ENCODE measurements at regions not wholly inside any gene's neighbourhood (a gene's known extent, or its start where the extent isn't known, plus 50 kb on each side); places are given as distances from the start of the nearest gene placed in this dataset.
A peak's percentile ranks its signal among the peaks of the same experiment; 100 is the strongest.
"Not testable (repeated sequence)": the region's sequence is repeated elsewhere in the genome, so short reads cannot be mapped to it uniquely, and the experiment has no call there.

DNA sequence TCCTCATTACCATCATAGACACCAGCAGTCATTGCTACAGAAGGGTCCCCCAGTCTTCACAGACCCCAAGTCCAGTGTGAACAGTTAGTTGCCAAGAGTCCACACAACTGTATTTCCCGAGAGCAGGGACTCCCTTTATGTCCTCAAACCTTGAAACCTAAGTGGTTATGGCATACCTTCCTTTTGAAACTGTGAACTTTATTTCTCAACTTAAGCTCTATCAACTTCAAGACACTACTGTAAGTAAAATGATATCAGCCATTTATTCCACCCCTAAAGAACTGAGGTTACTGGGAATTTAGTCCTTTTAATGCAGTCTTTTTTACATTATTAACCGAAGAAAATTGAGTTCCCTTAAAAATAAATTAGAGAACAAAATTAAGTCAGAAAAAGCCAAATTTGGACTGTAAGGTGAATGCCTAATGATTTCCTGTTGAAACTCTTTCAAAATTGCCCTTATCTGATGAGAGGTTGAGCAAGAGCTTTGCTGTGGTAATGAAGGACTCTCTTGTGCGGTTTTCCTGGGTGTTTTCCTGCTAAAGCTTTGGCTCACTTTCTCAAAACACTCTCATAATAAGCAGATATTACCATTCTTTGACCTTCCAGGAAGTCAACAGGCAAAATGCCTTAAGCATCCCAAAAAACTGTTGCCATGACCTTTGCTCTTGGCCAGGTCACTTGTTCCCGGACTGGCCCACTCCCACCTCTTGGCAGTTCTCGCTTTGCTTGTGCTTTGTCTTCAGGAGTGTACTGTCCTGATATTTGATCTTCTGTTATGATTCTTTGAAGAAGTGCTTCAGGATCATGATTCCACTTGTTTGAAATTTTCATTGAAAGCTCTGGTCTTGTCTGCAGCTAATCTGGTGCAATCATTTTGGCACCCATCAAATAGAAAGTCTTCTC lies 765.4 kb upstream of the ANO3 start:
- no peak for TF ChIP-seq POLR2A (IDR thresholded peaks at IDR 0.05)
- TF ChIP-seq, protein P1, sequence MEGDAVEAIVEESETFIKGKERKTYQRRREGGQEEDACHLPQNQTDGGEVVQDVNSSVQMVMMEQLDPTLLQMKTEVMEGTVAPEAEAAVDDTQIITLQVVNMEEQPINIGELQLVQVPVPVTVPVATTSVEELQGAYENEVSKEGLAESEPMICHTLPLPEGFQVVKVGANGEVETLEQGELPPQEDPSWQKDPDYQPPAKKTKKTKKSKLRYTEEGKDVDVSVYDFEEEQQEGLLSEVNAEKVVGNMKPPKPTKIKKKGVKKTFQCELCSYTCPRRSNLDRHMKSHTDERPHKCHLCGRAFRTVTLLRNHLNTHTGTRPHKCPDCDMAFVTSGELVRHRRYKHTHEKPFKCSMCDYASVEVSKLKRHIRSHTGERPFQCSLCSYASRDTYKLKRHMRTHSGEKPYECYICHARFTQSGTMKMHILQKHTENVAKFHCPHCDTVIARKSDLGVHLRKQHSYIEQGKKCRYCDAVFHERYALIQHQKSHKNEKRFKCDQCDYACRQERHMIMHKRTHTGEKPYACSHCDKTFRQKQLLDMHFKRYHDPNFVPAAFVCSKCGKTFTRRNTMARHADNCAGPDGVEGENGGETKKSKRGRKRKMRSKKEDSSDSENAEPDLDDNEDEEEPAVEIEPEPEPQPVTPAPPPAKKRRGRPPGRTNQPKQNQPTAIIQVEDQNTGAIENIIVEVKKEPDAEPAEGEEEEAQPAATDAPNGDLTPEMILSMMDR (IDR thresholded peaks at IDR 0.05): no peak
- Histone ChIP-seq H3K27ac (no peak overlapping the region), H3K27me3 (no peaks in the 10 kb centered on the region), H3K4me3 (no peak overlapping the region), H3K4me1 (no peaks in the 10 kb centered on the region), H3K9me3 (no peaks in the 10 kb centered on the region), H3K36me3 (no peaks in the 10 kb centered on the region)
- peak in 3 of 4 donors; percentile 57 to 80 (median 66) for ATAC-seq
- 35% methylated on average over 5 of the region's 5 CpGs for WGBS (ENCODE audit: insufficient coverage, low coverage, low lambda C conversion rate, missing lambda C conversion rate)
- intact Hi-C loops (cut with DNase I): no loop called here
- peak in 1 of 3 donors; percentile 17 for DNase-seq

DNA sequence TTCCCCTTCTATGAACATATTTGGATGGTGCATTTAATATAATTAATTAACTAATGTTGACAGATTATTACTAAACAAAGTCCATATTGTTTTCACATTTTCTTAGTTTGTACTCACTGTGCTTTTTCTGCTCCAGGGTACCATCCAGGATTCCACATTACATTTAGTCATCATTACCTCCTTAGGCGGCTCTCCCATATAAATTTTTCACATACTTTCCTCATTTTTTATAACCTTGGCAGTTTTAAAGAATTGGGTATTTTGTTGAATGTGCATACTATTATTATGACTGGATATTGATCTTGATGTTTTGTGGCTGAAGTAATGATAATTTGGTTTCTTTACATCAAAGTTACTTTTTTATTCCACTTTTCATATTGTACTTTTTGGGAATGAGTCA lies 755.6 kb upstream of the ANO3 start:
- Histone ChIP-seq H3K36me3 (no peaks in the 10 kb centered on the region), H3K4me3 (no peak overlapping the region), H3K4me1 (no peaks in the 10 kb centered on the region), H3K27ac (no peak overlapping the region), H3K9me3 (no peaks in the 10 kb centered on the region), H3K27me3 (no peaks in the 10 kb centered on the region)
- no peak for ATAC-seq
- intact Hi-C loops (cut with DNase I): no loop called here
- 100% methylated on average over 1 of the region's 1 CpG for WGBS (ENCODE audit: insufficient coverage, low coverage, low lambda C conversion rate, missing lambda C conversion rate)
- DNase-seq: no peak
- TF ChIP-seq, protein P1 (IDR thresholded peaks at IDR 0.05): no peak
- no peak for TF ChIP-seq POLR2A (IDR thresholded peaks at IDR 0.05)

DNA sequence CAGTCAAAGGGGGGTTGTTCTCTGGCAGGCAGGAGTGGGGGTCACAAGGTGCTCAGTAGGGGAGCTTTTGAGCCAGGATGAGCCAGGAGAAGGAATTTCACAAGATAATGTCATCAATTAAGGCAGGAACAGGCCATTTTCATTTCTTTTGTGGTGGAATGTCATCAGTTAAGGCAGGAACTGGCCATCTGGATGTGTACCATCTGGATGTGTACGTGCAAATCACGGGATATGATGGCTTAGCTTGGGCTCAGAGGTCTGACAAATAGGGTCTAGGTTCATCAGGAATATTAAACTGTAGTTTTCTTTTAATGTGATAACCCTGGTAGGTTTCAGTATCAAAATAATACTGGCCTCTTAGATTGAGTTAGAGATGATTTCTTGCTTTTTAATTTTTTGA lies 752.4 kb upstream of the ANO3 start:
- H3K4me3 ChIP-seq; H3K9me3 ChIP-seq; H3K36me3 ChIP-seq; DNase-seq; intact Hi-C loops (cut with DNase I); H3K27ac ChIP-seq; H3K27me3 ChIP-seq; ATAC-seq; H3K4me1 ChIP-seq: not testable (repeated sequence)
- WGBS (ENCODE audit: insufficient coverage, low coverage, low lambda C conversion rate, missing lambda C conversion rate): 28% methylated on average over 2 of the region's 2 CpGs

DNA sequence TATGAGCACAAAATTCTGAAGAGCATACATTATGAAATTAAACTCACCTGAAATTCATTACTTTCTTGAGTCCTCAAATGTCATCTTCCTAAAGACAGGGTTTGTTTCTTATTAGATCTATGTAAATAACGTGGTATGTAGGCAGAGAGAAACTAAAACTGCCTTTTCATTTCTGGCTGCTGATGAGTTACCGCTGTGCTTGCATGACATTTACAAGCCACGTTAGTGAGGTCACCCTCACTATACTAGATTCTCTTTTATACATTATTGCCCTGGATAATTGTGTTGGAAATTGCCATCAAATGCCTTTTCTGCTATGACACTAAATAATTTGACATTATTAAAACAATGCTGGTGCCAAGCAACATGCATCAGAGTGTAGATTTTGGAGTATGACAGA lies 748.3 kb upstream of the ANO3 start:
- no peak for DNase-seq
- Histone ChIP-seq H3K27me3 (no peaks in the 10 kb centered on the region), H3K9me3 (no peaks in the 10 kb centered on the region), H3K4me3 (no peak overlapping the region), H3K4me1 (no peaks in the 10 kb centered on the region), H3K27ac (no peak overlapping the region), H3K36me3 (no peaks in the 10 kb centered on the region)
- TF ChIP-seq, protein P1 (IDR thresholded peaks at IDR 0.05): no peak
- no peak for TF ChIP-seq POLR2A (IDR thresholded peaks at IDR 0.05)
- intact Hi-C loops (cut with DNase I): no loop called here
- WGBS (ENCODE audit: insufficient coverage, low coverage, low lambda C conversion rate, missing lambda C conversion rate): 65% methylated on average over 3 of the region's 3 CpGs
- no peak for ATAC-seq

DNA sequence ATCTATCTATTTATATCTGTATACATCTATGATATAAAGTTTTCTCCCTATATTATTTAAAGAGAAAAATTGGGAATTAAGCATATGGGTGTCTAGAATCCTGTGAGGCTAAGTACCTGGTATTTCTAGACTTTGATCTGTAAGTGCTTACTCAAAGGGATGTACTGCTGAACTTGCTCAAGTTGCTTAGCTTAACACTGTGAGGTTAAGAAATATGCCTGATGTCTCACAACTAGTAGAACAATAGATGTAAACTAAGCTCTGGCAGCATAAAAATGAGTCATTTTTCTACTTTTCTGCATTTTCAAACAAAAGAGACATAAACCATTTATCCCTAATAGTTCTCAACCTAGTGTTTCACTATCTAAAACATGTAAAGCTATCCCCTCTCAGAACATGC lies 744.4 kb upstream of the ANO3 start:
- Histone ChIP-seq H3K4me1 (no peaks in the 10 kb centered on the region), H3K27ac (no peak overlapping the region), H3K36me3 (no peaks in the 10 kb centered on the region), H3K27me3 (no peaks in the 10 kb centered on the region), H3K4me3 (no peak overlapping the region), H3K9me3 (peaks cover 0 to 4% (median 0%) of the 10 kb centered on the region in 4 donors)
- no peak for ATAC-seq
- DNase-seq: no peak
- intact Hi-C loops (cut with DNase I): no loop called here
- TF ChIP-seq, protein P1 (IDR thresholded peaks at IDR 0.05): no peak
- TF ChIP-seq POLR2A (IDR thresholded peaks at IDR 0.05): no peak
